Gastroesophageal sphincter (tissue), 4 donors: ENCODE measurements at regions not wholly inside any gene's neighbourhood (a gene's known extent, or its start where the extent isn't known, plus 50 kb on each side); places are given as distances from the start of the nearest gene placed in this dataset.
"Not testable (repeated sequence)": the region's sequence is repeated elsewhere in the genome, so short reads cannot be mapped to it uniquely, and the experiment has no call there.

Experiments used
- ATAC-seq: fragments of 150-250 bp; one replicate; pipeline ENCODE4 v1.9.1; 2016; ENCODE audit warnings: mild to moderate bottlenecking, moderate library complexity
- H3K27ac ChIP-seq, 4 donors: fragments of 200-600 bp; sonication (generic) in 3 of 4; 1 replicate in 3 of 4; 2 replicates in 1 of 4; pipeline ENCODE4 v1.5.1; 2016 to 2019
- H3K27me3 ChIP-seq: fragments of 200-600 bp; sonication (generic); one replicate; pipeline ENCODE4 v1.5.1; 2019
- H3K36me3 ChIP-seq, 2 donors: fragments of 200-600 bp; sonication (generic); one replicate each; pipeline ENCODE4 v1.5.1; 2019; ENCODE audit warnings: control low read depth in 1 of 2
- H3K4me1 ChIP-seq, 3 donors: fragments of 200-600 bp; sonication (generic); 1 replicate in 2 of 3; 2 replicates in 1 of 3; pipeline ENCODE4 v1.5.1; 2016 to 2019; ENCODE audit warnings: control low read depth in 2 of 3
- H3K4me3 ChIP-seq, 2 donors: fragments of 200-600 bp; sonication (generic); one replicate each; pipeline ENCODE4 v1.5.1; 2019; ENCODE audit warnings: mild to moderate bottlenecking in 1 of 2, moderate library complexity in 1 of 2
- H3K9me3 ChIP-seq, 3 donors: fragments of 200-600 bp; sonication (generic); one replicate each; pipeline ENCODE4 v1.5.1; 2017 to 2019; ENCODE audit warnings: control low read depth in 2 of 3
- EP300 ChIP-seq: sonication (generic); formaldehyde crosslinking; IDR thresholded peaks from one replicate; pipeline ENCODE4 v1.6.1; 2017; ENCODE audit warnings: antibody characterized with exemption, mild to moderate bottlenecking
- POLR2A ChIP-seq, 2 donors: fragments of 450-650 bp; IDR thresholded peaks; one replicate each; pipeline ENCODE4 v1.6.1; 2017; ENCODE audit warnings: antibody characterized with exemption in 2 of 2, mild to moderate bottlenecking in 2 of 2, moderate library complexity in 1 of 2
- POLR2AphosphoS5 ChIP-seq: sonication (generic); formaldehyde crosslinking; IDR thresholded peaks from one replicate; pipeline ENCODE4 v1.6.1; 2017; ENCODE audit warnings: antibody characterized with exemption
- WGBS, 2 donors: methylation state at CpG; one replicate each; pipeline ENCODE4 v1.1.5; 2018; ENCODE audit warnings: low coverage in 1 of 2; 5-methylcytosine and 5-hydroxymethylcytosine counted together
- TF ChIP-seq, protein P1 (sequence below), 4 experiments: fragments of 200-600 bp in 2 of 4; fragments of 450-650 bp in 2 of 4; sonication (generic) in 1 of 4; IDR thresholded peaks; one replicate each; pipeline ENCODE4 v1.5.1; 2017 to 2019; ENCODE audit warnings: antibody characterized with exemption in 4 of 4, mild to moderate bottlenecking in 2 of 4, moderate library complexity in 2 of 4

GRCh38 chr2:175330195-175330594 lies 148.7 kb upstream of the ATP5MC3 start:
- Histone ChIP-seq H3K9me3 (peaks cover 0 to 14% (median 0%) of the 10 kb centered on the region in 3 donors), H3K27ac (no peak overlapping the region), H3K4me3 (no peak overlapping the region), H3K4me1 (no peaks in the 10 kb centered on the region), H3K27me3 (no peaks in the 10 kb centered on the region), H3K36me3 (no peaks in the 10 kb centered on the region)
- WGBS, 2 donors = 88 to 95% methylated on average over 2 to 3 of the region's 3 CpGs
- ATAC-seq = no peak
- TF ChIP-seq POLR2A (IDR thresholded peaks at IDR 0.05) (no peak), EP300 (no peak), POLR2AphosphoS5 (no peak)
- TF ChIP-seq, protein P1, sequence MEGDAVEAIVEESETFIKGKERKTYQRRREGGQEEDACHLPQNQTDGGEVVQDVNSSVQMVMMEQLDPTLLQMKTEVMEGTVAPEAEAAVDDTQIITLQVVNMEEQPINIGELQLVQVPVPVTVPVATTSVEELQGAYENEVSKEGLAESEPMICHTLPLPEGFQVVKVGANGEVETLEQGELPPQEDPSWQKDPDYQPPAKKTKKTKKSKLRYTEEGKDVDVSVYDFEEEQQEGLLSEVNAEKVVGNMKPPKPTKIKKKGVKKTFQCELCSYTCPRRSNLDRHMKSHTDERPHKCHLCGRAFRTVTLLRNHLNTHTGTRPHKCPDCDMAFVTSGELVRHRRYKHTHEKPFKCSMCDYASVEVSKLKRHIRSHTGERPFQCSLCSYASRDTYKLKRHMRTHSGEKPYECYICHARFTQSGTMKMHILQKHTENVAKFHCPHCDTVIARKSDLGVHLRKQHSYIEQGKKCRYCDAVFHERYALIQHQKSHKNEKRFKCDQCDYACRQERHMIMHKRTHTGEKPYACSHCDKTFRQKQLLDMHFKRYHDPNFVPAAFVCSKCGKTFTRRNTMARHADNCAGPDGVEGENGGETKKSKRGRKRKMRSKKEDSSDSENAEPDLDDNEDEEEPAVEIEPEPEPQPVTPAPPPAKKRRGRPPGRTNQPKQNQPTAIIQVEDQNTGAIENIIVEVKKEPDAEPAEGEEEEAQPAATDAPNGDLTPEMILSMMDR (IDR thresholded peaks at IDR 0.05) = no peak

DNA sequence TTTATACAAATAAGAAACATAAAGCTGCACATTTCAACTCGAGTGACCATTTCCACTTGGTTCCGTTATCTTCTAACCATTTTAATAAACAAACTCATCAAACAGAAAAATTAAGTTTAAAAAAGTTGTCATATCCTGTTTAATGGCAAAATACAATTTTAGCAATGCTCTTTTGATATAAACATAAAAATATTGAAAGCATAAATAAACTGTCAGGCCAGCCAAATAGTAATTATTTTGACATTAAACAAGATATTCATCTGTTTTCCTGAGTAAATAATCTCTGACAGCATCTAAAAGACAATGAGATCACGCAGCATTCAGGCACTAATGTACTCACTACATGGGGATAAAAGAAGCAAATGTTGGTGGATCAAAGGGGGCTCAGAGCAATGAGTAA lies 145.3 kb upstream of the ATP5MC3 start:
- Histone ChIP-seq H3K4me3 (no peak overlapping the region), H3K27ac (no peak overlapping the region), H3K27me3 (no peaks in the 10 kb centered on the region), H3K36me3 (no peaks in the 10 kb centered on the region), H3K9me3 (peaks cover 0 to 18% (median 0%) of the 10 kb centered on the region in 3 donors), H3K4me1 (no peaks in the 10 kb centered on the region)
- TF ChIP-seq, protein P1 (IDR thresholded peaks at IDR 0.05) = no peak
- WGBS, 2 donors = 49 to 69% methylated on average over 3 of the region's 3 CpGs
- ATAC-seq = no peak

GRCh38 chr2:175326164-175326563 lies 144.7 kb upstream of the ATP5MC3 start:
- H3K36me3 ChIP-seq, H3K27ac ChIP-seq, ATAC-seq: not testable (repeated sequence)

GRCh38 chr2:175323162-175323561 lies 141.7 kb upstream of the ATP5MC3 start:
- Histone ChIP-seq H3K4me3 (no peak overlapping the region), H3K4me1 (no peaks in the 10 kb centered on the region), H3K9me3 (peaks cover 0 to 18% (median 0%) of the 10 kb centered on the region in 3 donors), H3K27ac (no peak overlapping the region), H3K27me3 (no peaks in the 10 kb centered on the region), H3K36me3 (no peaks in the 10 kb centered on the region)
- 87 to 89% methylated on average over 4 of the region's 4 CpGs for WGBS, 2 donors
- TF ChIP-seq POLR2AphosphoS5 = no peak
- TF ChIP-seq POLR2A (IDR thresholded peaks at IDR 0.05) = no peak
- no peak for TF ChIP-seq EP300
- TF ChIP-seq, protein P1 (IDR thresholded peaks at IDR 0.05) = no peak
- ATAC-seq = no peak

More at GRCh38 chr2:175326164-175326563, 144.7 kb upstream of the ATP5MC3 start:
- not testable (repeated sequence) for H3K27me3 ChIP-seq, H3K4me3 ChIP-seq, H3K4me1 ChIP-seq
- 91% methylated on average over 2 of the region's 2 CpGs; no CpG with 5 or more reads in 1 of the 2 donors for WGBS, 2 donors
- H3K9me3 ChIP-seq = peaks cover 0 to 18% (median 0%) of the 10 kb centered on the region in 3 donors

GRCh38 chr2:175318542-175318941 lies 137.0 kb upstream of the ATP5MC3 start:
- H3K4me1 ChIP-seq = no peaks in the 10 kb centered on the region
- TF ChIP-seq, protein P1 (IDR thresholded peaks at IDR 0.05) = no peak
- TF ChIP-seq POLR2A (IDR thresholded peaks at IDR 0.05) (no peak), POLR2AphosphoS5 (no peak), EP300 (no peak)
- no peaks in the 10 kb centered on the region for H3K9me3 ChIP-seq
- no peak overlapping the region for H3K27ac ChIP-seq
- H3K36me3 ChIP-seq = no peaks in the 10 kb centered on the region
- WGBS, 2 donors = 35 to 39% methylated on average over 2 of the region's 2 CpGs
- H3K27me3 ChIP-seq = no peaks in the 10 kb centered on the region
- no peak for ATAC-seq
- H3K4me3 ChIP-seq = no peak overlapping the region
